H54 (cell line): ENCODE measurements at regions not wholly inside any gene's neighbourhood (a gene's known extent, or its start where the extent isn't known, plus 50 kb on each side); places are given as distances from the start of the nearest gene placed in this dataset.
"Not testable (repeated sequence)": the region's sequence is repeated elsewhere in the genome, so short reads cannot be mapped to it uniquely, and the experiment has no call there.

ENCODE experiments used
- DNase-seq: peaks from one replicate; pipeline ENCODE4 v3.0.0; 2011; ENCODE audit warnings: low spot score, mixed read lengths; ENCODE audit not compliant: insufficient read length
- FAIRE-seq: peaks from 3 replicates; lab custom pipeline; 2011; peaks lifted over from hg19 to GRCh38; lab: Jason Lieb, UNC
- POLR2A ChIP-seq: IDR thresholded peaks from 2 replicates; pipeline ENCODE4 v1.6.1; 2011; ENCODE audit warnings: low read depth, mild to moderate bottlenecking, low read length

DNA sequence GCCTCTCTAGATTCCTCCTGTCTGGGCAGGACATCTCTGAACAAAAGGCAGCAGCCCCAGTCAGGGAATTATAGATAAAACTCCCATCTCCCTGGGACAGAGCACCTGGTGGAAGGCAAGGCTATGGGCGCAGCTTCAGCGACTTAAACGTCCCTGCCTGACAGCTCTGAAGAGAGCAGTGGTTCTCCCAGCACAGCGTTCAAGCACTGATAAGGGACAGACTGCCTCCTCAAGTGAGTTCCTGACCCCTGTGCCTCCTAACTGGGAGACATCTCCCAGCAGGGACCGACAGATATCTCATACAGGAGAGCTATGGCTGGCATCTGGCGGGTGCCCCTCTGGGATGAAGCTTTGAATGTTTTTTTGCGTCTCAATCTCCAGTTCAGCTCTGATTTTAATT is 262.2 kb downstream of the PARM1 start:
- DNase-seq (no peak), FAIRE-seq (no peak)

DNA sequence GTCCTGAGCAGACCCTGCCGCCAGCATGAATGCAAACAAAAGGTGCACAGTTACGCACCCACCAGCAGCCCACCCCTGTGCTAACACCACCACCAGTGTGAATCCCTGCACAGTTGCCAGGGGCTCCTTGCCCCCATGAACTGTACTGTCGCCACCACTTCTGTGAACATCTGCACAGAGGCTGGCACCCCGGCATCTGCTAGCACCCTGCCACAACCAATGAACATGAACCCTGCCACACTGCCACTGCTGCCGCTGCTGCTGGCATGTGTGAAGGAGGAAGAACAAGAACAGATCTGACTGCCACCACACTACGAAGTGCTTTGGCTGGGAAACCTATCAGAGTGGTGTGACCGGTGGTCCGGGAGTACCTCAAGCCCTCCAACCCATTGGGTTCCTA is 261.3 kb downstream of the PARM1 start:
- FAIRE-seq (no peak), DNase-seq (no peak)
- TF ChIP-seq POLR2A: no peak

More for the DNA sequence above, 262.2 kb downstream of the PARM1 start:
- TF ChIP-seq POLR2A: no peak

DNA sequence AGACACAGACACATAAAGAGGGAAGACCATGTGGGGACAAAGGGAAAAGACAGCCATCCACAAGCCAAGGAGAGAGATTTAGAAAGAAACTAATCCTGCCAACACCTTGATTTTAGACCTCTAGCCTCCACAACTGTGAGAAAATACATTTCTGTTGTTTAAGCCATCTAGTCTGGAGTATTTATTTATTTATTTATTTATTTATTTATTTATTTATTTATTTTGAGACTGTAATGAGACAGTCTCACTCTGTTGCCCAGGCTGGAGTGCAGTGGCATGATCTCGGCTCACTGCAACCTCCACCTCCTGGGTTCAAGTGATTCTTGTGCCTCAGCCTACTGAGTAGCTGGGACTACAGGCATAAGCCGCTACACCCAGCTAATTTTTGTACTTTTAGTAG is 259.3 kb downstream of the PARM1 start:
- FAIRE-seq, DNase-seq: not testable (repeated sequence)

DNA sequence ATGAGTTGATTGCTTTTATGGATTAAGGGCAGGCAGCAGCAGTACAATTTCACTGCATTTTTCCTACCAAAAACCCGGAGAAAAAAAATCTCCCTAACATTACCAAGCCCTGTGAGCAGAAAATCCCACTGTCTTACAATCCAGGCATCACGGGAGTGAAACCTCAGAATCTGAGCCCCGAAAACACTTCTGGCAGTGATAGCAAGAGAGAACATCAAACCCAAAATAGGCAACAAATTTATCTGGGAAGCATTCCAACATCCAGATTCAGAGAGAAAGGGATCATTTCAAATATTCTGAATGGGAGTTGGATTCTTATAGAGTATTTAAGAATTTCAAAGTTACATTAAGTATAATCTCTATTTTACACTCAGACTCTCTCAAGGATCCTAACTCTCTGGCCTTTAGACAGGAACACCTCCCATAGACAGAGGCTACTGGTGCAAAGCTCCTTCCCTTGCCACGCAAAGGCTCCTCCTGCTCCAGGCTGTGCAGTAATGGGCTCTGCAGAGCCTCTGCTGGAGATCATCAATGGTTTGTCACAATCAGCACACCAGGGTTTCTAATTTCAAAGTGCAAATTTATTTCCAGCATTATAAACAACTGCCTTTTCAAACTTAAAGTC is 256.9 kb downstream of the PARM1 start:
- TF ChIP-seq POLR2A: no peak
- DNase-seq (no peak), FAIRE-seq (no peak)

DNA sequence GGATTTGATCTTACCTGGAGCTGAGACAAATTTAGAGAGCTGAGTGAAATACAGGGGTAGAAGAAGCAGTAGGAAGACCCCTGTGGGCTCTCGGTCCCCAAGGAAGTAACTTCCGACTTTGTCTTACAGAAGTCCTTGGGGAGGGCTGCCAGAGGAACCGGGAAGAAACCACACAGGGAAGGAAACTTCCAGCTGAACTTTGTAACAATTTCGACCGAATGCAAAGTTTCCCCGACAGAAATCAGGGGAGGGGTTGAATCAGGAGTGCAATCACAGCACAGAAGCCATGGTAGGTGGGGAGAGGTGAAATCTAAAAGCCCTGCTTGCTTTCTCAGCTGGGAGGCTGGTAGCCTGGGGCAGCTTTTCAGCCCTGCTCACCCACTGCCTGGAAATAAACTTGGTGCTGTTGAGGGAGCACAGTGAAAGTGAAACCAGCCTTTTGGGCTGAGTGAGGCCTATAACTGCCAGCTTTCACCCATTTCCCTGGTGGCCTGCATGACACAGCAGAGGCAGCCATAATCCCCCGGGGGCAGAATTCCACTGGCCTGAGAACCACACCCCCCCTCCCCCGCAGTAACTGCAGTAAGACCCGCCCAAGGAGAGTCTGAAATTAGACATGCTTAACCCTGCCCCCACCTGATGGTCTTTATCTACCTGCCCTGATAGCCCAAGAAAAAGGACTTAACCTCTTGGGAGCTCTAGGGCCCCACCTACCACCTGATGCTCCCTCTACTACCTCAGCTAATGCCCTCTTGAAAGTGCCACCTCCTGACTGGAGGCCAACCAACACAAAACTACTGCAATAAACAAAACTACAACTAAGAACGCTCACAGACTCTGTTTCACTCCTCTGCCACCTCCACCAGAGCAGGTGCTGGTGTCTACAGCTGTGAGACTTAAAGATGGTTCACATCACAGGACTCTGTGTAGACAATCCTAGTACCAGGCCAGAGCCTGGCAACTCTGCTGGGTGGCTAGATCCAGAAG is 248.2 kb downstream of the PARM1 start:
- DNase-seq (no peak), FAIRE-seq (no peak)

DNA sequence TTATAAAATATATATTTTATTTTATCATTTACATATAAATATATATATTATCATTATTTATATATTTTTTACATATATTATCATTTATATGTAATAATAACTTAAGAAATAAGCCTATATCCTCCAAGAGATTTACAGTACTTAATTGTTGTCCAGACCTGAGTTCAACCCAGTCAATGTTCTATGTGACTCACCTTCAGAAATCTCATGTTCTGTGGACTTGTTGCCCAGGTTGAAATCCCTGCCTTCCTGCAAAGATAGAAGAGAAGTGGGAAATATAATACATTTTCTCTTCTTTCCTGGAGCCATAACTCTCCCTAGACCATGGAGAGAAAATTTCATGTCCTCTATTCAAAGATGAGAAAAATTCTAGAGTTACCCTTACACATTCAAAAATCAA is 247.3 kb downstream of the PARM1 start:
- no peak for TF ChIP-seq POLR2A
- no peak for DNase-seq
- no peak for FAIRE-seq

More for the DNA sequence above, 248.2 kb downstream of the PARM1 start:
- TF ChIP-seq POLR2A: no peak

DNA sequence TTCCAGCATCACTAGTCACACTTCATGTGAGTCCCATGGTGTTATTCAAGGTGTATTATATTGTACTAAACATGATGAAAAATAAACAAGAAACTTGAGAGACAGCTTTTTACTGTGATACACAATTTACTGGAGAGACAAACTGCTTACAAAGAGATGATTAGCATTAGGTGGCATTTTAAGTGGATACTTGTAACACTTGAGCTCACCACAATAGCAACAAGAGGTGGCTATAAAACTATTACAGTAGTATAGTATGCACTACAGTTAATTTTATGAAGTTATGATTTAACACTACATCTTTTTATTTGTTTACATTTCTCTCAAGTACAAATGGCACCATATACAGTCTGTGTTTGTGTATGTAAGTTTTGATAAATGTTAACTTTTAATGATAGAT is 246.6 kb downstream of the PARM1 start:
- no peak for DNase-seq
- TF ChIP-seq POLR2A: no peak
- FAIRE-seq: no peak

DNA sequence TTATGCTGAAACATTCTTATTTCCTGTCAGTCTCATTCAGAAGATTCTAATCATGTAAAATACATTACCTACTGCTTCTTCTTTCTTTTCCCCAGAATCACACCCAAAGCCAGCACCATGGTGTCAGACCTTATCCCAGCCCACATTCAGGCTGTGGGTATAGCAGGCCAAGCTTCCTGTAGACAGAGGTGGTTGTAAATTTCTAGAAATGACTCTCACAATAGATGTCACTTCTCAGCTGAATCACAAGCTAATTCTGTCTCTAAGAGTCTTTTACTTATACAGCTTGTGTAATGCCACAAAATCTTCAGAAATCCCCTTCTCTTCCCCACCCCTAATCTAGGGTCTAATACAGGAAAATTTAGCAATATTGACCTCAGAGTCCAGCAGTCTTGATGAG is 239.6 kb downstream of the PARM1 start:
- DNase-seq: no peak
- TF ChIP-seq POLR2A: no peak
- FAIRE-seq: no peak

DNA sequence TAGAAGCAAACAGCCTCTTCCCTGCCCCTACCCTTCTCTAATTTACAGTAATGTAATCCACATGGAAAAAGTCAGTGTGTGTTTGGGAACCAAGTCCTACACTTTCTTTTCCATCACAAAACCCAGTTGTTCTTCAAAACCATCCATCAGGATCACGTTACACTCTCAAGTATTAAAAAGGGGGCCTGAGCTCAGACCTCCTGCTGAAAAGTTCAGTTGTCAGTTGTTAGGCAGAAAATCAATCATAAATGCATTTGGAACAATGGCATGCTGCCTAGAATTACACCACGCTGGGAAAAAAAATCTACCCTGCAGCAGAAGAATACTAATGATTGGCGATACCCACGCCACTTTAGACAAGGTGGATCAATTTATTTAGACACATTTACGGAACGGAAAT is 236.5 kb downstream of the PARM1 start:
- no peak for FAIRE-seq
- TF ChIP-seq POLR2A: no peak
- no peak for DNase-seq

DNA sequence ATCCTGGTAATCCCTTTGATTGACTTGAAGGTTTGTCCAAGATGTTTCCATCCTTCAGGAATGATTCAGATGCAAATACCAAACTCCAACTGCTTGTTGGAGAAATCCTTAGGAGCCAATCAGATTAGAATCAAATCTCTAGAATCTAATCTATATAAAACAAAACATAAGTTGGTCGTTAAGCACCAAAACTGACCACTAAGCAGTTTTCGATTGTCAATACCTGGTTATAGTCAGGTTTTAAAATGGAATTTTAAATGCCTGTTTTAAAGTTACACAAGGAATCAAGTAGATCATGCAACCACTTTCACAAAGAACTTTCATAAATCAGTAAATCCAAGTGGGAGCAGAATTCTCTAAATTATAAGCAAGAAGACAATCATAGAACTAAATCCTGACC is 236.1 kb downstream of the PARM1 start:
- no peak for TF ChIP-seq POLR2A
- no peak for FAIRE-seq
- DNase-seq: no peak

DNA sequence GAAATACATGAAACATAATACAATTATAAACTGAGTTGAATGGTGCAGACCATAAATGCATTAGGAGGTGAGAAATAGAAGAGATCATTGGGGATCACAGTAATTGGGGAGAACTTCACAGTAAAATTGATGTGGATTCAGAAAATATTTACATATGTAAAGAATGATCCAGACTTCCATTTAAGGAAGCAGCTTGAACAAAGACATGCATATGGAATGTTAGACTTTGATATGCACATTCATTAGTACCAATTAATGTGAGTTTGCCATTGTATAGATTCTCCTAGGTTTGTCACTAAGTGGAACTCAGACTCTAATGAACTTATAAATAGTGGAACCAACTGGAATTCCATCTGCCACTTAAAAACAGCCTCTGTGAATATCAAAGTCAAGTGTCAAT is 235.6 kb downstream of the PARM1 start:
- DNase-seq (no peak), FAIRE-seq (no peak)
- no peak for TF ChIP-seq POLR2A

DNA sequence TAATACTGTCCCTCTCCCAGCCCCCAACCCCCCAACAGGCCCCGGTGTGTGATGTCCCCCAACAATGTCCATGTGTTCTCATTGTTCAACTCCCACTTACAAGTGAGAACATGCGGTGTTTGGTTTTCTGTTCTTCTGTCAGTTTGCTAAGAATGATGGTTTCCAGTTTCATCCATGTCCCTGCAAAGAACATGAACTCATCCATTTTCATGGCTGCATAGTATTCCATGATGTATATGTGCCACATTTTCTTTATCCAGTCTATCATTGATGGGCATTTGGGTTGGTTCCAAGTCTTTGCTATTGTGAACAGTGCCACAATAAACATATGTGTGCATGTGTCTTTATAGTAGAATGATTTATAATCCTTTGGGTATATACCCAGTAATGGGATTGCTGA is 232.2 kb downstream of the PARM1 start:
- FAIRE-seq, DNase-seq: not testable (repeated sequence)

DNA sequence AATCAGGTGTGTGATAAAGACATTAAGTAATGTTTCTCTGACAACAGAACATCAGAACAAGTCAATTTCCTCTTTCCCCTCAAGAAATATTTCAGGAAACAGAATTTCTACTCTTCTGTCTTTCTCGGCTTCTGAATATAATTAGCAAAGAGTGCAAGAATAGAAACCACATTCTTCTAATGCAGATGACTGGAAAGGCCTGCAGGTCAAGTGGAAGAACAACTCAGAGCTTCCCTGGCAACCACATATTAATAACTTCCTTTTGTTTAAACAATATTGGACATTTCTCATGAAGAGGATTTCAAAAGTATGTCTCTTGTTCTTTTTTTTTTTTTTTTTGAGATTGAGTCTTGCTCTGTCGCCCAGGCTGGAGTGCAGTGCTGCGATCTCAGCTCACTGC is 225.5 kb downstream of the PARM1 start:
- no peak for TF ChIP-seq POLR2A
- FAIRE-seq: no peak

DNA sequence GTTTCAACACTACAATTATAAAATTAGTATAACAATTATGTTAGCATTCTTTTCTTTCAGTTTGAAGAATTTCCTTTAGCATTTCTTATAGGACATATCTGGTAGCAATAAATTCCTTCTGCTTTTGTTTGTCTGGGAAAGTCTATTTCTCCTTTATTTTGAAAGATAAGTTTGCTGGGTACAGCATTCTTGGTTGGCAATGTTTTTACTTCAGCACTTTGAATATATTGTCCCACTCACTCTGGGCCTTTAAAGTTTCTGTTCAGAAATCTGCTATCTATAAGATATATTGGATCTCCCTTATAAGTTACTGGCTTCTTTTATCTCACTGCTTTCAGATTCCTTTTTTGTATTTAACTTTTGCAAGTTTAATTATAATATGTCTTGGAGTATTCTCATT is 222.1 kb downstream of the PARM1 start:
- DNase-seq: no peak
- no peak for FAIRE-seq
- no peak for TF ChIP-seq POLR2A

More for the DNA sequence above, 225.5 kb downstream of the PARM1 start:
- DNase-seq: no peak

DNA sequence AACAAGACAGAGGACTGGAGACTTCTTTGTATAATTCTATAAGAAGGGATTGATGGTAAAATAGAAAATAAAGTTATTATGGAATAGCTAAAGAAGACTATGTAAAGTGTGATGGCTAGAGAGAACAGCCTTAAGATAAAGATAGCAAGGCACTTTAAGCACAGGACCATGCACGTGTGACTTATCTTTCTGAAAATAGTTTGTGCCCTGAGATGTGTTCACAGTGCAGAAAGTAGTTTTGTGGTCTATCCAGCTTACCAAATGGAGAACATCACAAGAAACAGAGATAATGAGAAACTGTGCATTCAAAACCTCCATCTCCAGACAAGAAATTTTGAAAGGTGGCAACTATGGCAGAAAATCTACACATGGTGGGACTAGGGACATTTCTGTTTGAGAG is 213.3 kb downstream of the PARM1 start:
- TF ChIP-seq POLR2A: no peak
- FAIRE-seq (no peak), DNase-seq (no peak)
